Right forelimb (tissue), 1 donor: ENCODE measurements at regions not wholly inside any gene's neighbourhood (a gene's known extent, or its start where the extent isn't known, plus 50 kb on each side); places are given as distances from the start of the nearest gene placed in this dataset.
"Not testable (repeated sequence)": the region's sequence is repeated elsewhere in the genome, so short reads cannot be mapped to it uniquely, and the experiment has no call there.

ENCODE experiments used
- DNase-seq: peaks from one replicate; pipeline ENCODE4 v3.0.0-alpha.2; 2018

DNA sequence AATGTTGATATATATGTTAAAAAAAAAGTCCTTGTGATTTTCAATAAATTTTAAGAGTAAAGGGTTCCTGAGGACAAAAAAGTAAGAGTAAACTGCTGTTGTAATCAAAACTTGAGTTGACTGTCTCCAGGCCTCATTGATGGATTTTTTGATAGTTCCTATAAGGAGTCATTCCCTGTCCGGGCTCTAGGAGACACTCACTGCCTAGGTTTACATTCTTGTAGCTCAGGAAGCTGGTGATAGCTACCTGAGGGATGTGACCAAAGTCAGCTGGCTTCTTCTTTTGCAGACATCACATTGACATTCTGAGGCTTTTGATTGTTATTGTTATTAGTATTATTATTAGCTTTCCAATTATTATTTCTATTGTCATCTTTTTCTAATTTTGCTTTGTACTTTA, 116.5 kb upstream of the FBXL7 start:
- DNase-seq: no peak

DNA sequence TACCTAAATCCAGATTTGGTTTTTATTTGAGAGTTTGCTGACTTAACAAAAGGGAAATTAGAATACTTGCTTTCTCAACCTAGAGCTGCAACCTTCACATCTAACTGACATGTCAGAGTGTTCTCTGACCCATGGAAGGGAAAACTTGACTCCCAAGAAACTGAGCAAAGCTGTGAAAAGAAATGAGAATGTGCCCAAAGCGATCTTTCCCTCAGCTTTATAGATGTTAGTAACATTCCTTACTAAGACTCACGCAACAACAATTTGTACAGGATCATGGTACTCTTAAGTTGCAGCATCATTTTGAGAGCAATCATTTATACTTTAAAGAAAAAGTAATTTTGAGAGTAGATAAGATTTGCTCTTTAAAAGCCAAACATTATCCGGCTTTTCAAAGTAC, 117.0 kb upstream of the FBXL7 start:
- no peak for DNase-seq

DNA sequence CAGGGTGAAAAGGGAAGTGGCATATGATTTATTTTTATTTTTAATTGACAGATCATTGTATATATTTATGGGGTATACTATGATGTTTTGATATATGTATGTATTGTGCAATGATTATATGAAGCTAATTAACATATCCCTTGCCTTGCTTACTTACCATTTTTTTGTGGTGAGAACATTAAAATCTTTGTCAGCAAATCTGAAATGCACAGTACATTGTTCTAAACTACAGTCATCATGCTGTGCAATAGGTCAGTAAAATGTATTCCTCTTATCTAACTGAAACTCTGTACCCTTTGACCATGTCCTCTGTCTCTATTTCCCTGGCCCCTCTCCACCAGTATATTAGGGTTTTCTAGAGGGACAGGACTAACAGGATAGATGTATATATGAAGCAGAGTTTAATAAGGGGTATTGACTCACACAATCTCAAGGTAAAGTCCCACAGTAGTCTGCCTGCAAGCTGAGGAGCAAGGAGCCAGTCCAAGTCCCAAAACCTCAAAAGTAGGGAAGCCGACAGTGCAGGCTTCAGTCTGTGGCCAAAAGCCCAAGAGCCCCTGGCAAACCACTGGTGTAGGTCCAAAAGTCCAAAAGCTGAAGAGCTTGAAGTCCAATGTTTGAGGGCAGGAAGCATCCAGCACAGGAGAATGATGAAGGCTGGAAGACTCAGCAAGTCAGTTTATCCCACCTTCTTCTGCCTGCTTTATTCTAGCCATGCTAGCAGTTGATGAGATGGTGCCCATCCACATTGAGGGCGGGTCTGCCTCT, 122.2 kb upstream of the FBXL7 start:
- no peak for DNase-seq

DNA sequence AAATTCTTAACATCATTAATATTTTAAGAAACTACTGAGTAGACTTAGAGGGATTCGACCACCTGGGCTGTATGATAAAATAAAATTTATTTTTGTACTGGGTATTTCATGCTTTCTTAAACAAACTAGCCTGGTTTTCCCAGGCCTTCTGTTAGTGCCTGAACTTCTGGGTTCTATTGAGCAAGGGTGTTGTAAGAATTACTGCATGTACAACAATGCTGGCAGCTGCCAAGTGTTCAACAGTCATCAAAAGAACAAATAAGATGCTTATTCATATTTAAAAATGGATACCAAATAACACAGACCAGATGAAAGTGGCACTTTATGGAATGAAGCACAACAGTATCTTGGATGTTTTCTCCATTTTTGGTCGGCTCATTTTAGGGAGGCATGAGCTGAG, 123.2 kb upstream of the FBXL7 start:
- DNase-seq: no peak

DNA sequence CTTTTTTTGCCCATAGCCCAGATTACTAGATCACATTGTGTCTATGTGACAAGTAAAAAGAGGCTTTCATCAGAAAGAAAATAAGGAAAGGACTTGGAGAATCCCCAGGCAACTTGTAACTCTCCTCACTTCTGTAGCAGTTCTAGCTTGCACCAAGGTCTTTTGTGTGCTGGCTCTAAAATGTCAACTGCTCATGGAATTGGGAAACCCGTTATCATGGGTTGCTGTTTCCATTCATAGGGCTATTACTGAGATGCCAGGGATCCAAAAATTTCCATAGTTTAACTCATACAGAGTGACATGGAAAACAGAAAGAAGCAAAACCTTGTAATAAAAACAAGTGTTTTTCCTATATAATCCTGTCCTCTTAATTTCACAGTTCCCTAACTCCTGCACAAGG, 123.9 kb upstream of the FBXL7 start:
- DNase-seq: no peak

DNA sequence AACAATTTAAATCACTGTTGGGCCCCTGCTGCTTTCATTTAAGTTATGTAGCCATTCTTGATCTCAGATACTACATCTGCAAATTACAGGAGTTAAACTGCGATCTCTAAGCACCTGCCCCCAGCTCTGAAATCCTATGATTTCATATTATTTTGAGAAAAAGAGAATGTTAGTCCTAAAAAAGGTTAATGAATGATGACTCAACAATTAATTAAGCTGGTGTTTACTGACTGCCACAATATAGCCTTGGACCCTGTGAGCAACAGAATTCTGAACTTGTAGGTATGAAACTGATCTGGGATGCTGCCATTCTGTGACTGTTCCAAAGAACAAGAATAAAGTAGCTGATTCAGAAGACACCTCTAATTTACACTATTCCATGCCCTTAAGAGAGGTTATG, 124.4 kb upstream of the FBXL7 start:
- DNase-seq: no peak

DNA sequence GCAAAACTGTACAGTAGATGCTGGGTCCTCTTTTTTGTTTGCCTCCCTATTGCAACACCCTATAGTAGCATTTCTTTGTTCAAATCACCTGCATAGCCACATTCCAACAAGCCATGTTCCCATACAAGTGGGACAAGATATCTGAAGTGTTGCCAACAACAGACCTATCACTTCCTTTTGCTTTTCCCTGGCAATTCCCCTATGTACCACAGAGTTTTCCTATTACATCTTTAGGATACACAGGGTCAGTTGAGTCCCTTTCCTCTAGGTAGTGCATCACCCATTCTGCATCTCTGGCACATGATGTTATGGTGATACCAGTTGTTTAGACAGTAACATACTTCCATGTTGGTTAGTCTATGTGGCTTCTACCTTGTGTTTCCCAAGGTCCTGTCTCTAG, 125.1 kb upstream of the FBXL7 start:
- no peak for DNase-seq

DNA sequence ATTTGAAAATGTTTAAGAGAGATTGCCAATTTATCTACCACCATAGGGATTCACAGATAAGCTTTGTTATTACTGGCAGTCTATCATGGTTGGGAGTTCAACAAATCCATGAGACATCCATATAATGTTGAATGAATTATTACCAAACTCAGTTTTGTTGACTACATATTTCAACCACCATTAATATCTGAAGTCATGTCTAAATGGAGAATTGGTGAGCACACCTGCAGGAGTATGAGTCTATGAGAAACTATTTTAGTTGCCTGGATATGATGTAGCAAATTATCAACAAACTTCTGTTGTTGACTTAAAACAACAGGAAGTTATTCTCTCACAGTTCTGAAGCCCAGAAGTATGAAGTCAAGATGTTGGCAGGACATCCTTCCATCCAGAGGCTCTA, 126.8 kb upstream of the FBXL7 start:
- DNase-seq: no peak

DNA sequence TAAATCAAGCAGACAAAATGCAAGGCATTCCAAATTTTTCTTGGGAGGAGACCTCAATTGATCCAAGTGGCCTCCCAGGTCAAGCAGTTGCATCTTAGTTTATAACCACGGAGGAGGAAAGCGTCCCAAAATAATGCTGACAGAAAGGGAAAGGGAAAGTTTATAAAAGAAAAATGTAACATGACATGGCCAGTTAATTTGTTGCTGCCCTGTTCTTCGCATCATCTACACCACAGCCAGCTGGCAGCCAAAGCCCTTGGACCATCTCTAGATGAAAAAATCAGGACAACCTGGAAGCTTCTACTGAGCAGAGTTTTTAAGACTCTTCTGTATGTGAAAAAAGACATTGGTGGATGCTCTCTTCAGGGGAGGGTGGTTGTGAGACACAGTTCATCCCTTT, 128.8 kb upstream of the FBXL7 start:
- DNase-seq: peak; percentile 73

DNA sequence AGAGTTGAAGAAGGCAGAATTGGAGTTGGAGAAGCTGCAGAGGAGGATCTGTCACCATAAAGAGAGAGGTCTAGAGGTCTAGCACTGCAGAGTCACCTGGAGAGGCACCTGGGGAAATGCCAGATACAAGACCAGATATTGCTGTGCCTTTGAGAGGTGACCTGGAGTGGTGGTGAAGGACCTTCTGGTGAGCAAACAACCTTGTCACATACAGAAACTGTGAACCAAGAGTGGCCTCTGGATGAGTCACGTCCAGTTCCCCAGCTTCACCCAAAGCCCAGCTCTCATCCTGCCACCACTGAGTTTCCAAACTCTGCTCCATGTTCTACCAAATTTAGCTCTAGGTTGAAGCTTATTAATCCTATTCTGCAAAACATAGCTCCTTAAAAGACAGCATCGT, 131.1 kb upstream of the FBXL7 start:
- DNase-seq: no peak

DNA sequence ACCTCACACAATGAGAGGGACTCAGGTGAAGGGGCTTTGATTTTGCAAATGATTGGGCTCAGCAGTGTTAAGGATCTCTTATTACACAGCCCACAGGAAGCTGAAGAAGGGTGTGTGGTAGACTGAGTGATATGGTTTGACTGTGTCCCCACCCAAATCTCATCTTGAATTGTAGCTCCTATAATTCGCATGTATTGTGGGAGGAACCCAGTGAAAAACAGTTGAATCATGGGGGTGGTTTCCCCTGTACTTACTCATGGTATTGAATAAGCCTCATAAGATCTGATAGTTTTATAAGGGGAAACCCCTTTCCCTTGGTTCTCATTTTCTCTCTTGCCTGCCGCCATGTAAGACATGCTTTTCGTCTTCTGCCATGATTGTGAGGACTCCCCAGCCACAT, 132.5 kb upstream of the FBXL7 start:
- no peak for DNase-seq

DNA sequence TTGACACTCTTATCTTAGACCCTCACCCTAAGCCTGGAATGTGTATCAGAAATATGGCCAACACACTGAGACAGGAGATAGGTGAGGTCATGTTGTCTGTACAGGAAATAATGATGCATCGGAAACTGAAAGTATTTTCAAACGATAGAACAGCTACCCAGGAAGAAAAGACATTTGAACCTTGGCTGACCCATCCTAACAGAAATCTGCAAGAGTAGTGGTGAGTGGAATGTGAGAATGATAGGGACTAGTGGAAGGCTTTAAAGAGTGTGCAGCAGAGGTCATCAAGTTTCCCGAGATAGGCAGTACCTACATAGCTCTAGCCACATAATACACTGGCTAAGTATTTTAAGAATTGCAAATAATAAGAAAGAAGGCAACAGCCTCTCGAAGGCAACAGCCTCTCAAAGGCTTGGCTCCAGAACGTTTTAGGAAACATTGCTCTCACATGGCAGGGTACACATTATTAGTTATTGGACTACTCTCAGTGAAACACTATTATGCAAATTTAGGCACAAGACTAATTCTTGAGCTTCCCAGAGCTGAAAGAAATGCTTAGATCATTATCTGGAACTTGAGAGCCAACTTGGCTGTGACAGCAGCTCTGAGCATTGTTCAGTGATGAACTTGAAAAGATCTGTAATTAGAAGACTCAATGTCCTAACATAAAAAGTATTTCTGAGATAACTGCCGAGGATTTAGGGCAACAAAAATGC, 133.1 kb upstream of the FBXL7 start:
- DNase-seq: no peak

DNA sequence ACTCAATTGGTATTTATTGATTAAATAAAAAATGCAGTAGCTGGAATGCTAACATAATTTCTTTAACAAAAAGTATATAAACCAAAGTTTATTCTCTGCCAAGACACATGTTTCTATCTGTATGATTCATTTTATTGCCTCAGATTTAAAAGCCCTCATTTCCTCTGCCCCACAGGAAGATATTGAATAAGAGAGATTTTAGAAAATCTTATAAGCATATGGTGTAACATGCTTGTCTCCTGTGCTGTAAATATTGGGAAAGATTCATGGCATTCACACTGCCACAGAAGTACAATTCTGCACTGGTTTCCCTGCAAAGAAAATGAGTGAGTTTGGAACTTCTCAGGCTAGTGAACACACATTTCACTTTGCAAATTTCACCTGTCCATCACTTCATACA, 134.9 kb upstream of the FBXL7 start:
- no peak for DNase-seq

DNA sequence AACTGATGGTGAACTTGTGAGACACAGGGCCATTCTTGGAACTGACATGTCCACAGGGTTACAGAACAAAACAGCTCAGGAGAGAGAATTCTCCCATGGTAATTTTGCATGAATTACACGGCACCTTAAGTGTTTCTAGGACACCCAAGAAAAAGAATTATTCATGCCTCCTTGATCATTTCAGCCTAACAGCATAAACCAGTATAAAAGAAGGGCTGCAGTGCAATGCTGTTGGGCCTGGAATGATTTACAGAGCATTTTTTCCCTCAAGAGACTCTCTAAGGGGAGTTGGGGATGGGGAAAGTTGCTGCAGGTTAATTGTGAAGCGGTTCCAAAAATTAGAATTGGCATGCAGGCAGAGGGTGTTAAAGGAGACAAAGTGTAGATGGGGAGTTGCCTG, 136.4 kb upstream of the FBXL7 start:
- DNase-seq: no peak

DNA sequence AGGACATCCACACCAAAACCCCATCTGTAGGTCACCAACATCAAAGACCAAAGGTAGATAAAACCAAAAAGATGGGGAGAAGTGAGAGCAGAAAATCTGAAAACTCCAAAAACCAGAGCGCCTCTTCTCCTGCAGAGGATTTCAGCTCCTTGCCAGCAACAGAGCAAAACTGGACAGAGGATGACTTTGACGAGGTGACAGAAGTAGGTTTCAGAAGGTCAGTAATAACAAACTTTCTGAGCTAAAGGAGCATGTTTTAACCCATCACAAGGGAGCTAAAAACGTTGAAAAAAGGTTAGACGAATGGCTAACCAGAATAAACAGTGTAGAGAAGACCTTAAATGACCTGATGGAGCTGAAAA, 142.9 kb upstream of the FBXL7 start:
- DNase-seq: not testable (repeated sequence)

DNA sequence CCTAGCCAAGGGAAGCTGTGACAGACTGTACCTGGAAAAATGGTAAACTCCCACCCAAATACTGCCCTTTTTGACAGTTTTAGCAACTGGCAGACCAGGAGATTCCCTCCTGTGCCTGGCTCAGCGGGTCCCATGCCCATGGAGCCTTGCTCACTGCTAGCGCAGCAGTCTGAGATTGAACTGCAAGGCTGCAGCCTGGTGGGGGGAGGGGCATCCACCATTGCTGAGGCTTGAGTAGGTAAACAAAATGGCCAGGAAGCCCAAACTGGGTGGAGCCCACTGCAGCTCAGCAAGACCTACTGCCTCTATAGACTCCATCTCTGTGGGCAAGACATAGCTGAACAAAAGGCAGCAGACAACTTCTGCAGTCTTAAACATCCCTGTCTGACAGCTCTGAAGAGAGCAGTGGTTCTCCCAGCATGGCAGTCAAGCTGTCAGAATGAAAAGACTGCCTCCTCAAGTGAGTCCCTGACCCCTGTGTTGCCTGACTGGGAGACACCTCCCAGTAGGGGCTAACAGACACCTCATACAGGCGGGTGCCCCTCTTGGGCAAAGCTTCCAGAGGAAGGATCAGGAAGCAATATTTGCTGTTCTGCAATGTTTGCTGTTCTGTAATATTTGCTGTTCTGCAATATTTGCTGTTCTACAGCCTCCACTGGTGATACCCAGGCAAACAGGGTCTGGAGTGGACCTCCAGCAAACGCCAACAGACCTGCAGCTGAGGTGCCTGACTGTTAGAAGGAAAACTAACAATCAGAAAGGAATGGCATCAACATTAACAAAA, 143.5 kb upstream of the FBXL7 start:
- DNase-seq: not testable (repeated sequence)

DNA sequence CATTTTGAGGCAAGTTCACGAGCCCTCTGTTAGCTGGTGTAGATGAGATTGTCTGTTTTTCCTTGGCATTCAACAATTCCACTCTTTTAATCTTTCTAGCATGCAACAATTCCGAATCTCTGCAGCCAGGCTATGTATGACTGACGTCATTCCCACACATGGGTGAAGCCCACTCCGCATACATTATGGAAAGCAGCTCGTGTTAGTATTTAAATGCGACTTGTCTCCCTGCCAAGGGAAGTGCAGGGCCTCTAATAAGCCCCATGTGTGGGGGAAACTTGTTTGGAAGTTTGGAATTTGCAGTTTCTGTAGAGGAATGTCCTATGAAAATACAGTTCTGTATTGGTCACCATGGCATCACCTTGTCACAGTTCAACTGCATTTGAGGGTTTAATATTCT, 146.0 kb upstream of the FBXL7 start:
- no peak for DNase-seq

DNA sequence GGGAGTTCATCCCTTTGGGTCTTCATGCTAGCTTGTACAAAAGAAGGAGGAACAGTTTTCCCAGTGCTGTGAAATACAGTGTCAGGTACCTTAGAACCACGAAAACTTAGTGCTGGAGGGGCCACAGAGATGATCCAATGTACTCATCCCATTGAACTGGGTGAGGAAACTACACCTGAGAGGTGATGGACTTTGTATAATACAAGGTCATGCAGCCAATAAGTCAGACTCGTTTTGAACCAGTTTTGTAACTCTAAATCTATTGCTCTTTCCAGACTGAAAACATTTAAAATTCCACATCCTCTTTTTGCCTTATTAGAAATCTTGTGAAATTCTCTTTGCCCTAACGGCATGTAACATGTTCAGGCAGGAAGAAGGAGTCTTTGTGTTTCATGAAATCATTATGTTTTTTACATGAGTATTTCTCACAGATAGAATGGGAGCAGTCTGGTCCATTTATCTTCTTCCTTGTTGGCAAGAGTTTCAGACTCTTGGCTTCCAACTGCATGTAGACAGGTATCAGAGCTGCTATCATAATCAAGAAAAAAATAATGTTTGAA, 146.8 kb upstream of the FBXL7 start:
- DNase-seq: no peak

DNA sequence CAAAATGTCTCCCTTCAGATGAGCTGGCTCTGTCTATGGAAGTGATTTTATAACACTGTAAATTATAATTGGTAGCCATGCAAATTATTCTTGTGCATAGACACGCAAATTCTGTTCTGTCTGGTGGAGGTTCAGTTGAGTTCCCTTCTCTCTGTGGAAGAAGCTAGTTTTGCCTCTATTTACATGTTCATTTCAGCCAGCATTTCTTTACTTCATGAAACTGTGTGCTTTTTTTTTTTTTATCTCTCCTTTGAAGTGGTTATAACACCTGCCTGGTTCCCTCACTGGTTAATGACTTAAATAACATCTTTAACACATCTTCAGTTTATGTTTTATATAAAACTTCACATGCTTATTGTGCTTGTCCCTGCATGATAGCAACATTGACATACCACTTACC, 149.4 kb upstream of the FBXL7 start:
- no peak for DNase-seq

DNA sequence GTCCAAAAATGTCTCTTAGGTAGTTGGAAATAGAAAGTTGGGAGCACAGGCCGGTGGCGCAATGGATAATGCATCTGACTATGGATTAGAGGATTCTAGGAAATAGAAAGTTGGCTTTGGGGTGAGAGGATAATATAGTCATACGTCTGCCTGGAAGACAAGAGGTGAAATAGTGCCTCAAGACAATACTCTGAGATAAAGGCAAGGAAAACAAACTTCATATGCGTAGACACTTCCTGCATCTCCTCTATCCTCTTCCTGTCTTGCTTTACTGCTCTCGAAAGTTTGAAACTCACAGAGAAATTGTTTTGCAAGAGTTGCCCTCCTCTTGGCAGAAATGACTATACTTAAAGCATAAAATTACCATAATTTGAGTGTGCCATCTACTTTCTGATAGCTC, 153.2 kb upstream of the FBXL7 start:
- DNase-seq: no peak

DNA sequence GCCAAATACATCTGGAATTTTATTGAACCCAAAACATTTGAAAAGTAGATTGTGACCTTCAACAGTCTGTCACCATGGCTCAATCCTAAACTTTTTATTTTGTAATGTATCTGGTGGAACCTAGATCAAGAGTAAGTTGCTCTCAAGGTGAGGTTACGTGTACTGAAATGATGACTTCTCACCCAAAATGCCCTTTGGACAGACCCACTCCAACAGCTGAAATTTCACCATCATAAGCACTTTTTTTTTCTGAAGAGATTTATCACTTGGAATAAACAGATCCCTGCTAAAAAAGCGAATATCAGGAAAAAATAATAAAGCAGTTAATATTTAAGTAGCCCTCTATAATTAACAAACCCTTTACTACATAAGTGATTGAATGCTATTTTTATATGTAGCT, 155.0 kb upstream of the FBXL7 start:
- DNase-seq: no peak

DNA sequence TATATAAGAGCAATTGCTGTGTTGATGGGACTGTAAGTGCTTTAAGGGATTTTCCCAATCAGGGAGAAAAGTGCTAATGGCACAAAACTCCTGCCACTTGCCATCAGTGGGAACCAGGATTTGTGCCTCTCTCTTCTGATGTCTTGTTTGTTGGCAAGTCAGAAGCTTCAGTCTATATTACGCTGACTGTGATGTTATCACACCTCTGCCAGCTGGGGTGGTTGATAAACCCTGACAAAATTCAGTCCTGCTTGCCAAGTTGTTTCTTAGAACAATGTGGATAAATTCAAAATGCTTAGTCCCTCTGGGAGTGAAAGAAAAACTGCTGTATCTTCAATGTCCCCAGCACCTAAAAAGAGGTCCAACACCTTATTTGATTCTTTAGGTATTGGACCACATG, 161.4 kb upstream of the FBXL7 start:
- DNase-seq: no peak

DNA sequence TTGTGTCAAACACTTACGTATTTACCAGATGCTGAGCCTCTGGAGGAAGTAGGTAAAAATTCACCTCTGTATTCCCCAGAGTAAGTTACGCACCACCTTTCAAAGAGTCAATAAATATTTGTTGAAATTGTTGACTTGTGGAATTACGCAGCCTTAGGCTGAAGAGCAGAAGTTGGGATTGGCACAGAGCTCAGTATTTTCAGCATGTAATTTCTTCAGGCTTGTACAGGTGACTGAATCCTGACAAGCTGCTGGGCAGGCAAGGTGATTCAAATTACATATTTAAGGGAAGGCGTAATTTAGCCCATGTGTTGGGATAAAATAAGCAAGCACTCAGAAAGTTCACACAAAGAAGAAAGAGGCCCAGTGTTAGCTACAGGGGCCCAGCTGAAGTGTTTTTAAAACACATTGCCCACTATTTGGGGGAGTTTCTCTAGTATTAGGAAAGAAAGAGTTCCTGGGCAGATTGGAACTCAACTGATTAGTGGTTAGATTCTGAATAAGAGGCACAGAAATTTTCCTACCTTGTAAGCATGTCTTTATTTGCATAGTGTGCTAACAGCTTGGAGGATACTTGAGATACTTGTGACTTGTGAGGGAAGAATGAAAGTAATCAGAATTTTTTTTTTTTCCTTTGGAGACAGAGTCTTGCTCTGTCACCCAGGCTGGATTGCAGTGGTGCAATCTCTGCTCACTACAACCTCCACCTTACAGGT, 165.3 kb upstream of the FBXL7 start:
- DNase-seq: no peak
